BLaER1 treated with 17β-estradiol and CSF1 and Interleukin-3, amounts not matched to agents 10 nM and 100 nM (cell line): ENCODE measurements at regions not wholly inside any gene's neighbourhood (a gene's known extent, or its start where the extent isn't known, plus 50 kb on each side); places are given as distances from the start of the nearest gene placed in this dataset.

ENCODE experiments used
- H3K27ac ChIP-seq, 11 experiments: shearing (Covaris generic); formaldehyde crosslinking; 2 replicates each; pipeline ENCODE4 v1.8.1; 2022
- H3K27me3 ChIP-seq, 11 experiments: shearing (Covaris generic); formaldehyde crosslinking; 2 replicates each; pipeline ENCODE4 v1.8.1; 2022
- H3K36me3 ChIP-seq, 11 experiments: shearing (Covaris generic); formaldehyde crosslinking; 2 replicates each; pipeline ENCODE4 v1.8.1; 2022
- H3K4me1 ChIP-seq, 10 experiments: shearing (Covaris generic); formaldehyde crosslinking; 2 replicates each; pipeline ENCODE4 v1.8.1; 2022
- H3K4me2 ChIP-seq, 11 experiments: shearing (Covaris generic); formaldehyde crosslinking; 2 replicates each; pipeline ENCODE4 v1.8.1; 2022
- H3K4me3 ChIP-seq, 10 experiments: shearing (Covaris generic); formaldehyde crosslinking; 2 replicates each; pipeline ENCODE4 v1.8.1; 2022
- H3K9ac ChIP-seq, 11 experiments: shearing (Covaris generic); formaldehyde crosslinking; 2 replicates each; pipeline ENCODE4 v1.8.1; 2022
- H3K9me3 ChIP-seq, 11 experiments: shearing (Covaris generic); formaldehyde crosslinking; replicated peaks in 1 of 11; 2 replicates each; pipeline ENCODE4 v1.8.1; 2022
- H4K20me1 ChIP-seq, 11 experiments: shearing (Covaris generic); formaldehyde crosslinking; 2 replicates each; pipeline ENCODE4 v1.8.1; 2022
- Cebpa-rat ChIP-seq, 11 experiments: shearing (Covaris generic); IDR thresholded peaks; 2 replicates each; pipeline ENCODE4 v1.8.1; 2022

GRCh38 chr6:71238351-71238750, 50.3 kb upstream of the OGFRL1 start:
- no peak overlapping the region for H3K4me3 ChIP-seq
- no peaks in the 10 kb centered on the region for H3K36me3 ChIP-seq

More at GRCh38 chr6:71238351-71238750, 50.3 kb upstream of the OGFRL1 start:
- peaks cover 4 to 32% (median 17%) of the 10 kb centered on the region in 11 experiments; a peak in 13 of 22 replicates for H3K9me3 ChIP-seq
- H3K9ac ChIP-seq = no peak overlapping the region
- no peak overlapping the region for H3K4me2 ChIP-seq
- no peak for TF ChIP-seq Cebpa-rat (IDR thresholded peaks at IDR 0.05)
- no peak overlapping the region for H3K27ac ChIP-seq
- H3K27me3 ChIP-seq = no peaks in the 10 kb centered on the region
- H4K20me1 ChIP-seq = no peaks in the 10 kb centered on the region
- H3K4me1 ChIP-seq = peaks cover 0 to 12% (median 5%) of the 10 kb centered on the region in 10 experiments; a peak in 8 of 20 replicates
